H9 (cell line): ENCODE measurements at regions not wholly inside any gene's neighbourhood (a gene's known extent, or its start where the extent isn't known, plus 50 kb on each side); places are given as distances from the start of the nearest gene placed in this dataset.

Experiments used
- DNase-seq: peaks from one replicate; pipeline ENCODE4 v3.0.0-alpha.2; 2017
- H2AFZ ChIP-seq: one replicate; pipeline ENCODE4 v1.6.1; 2013; ENCODE audit warnings: mild to moderate bottlenecking, low read length, control low read depth, moderate library complexity
- H2AK5ac ChIP-seq: 2 replicates; pipeline ENCODE4 v1.6.1; 2013; ENCODE audit warnings: low read length, control low read depth, mixed read lengths; ENCODE audit not compliant: insufficient read length
- H2BK120ac ChIP-seq: one replicate; pipeline ENCODE4 v1.6.1; 2013; ENCODE audit warnings: low read depth, mild to moderate bottlenecking, low read length, control low read depth, inconsistent platforms; ENCODE audit not compliant: poor library complexity, severe bottlenecking
- H2BK12ac ChIP-seq: 2 replicates; pipeline ENCODE4 v1.6.1; 2013; ENCODE audit warnings: low read length, control low read depth, mixed read lengths, low read depth; ENCODE audit not compliant: insufficient read length
- H2BK15ac ChIP-seq: 2 replicates; pipeline ENCODE4 v1.6.1; 2013; ENCODE audit warnings: low read depth, low read length, control low read depth
- H2BK20ac ChIP-seq: one replicate; pipeline ENCODE4 v1.6.1; 2013; ENCODE audit warnings: low read depth, mild to moderate bottlenecking, low read length, control low read depth, inconsistent platforms; ENCODE audit not compliant: poor library complexity, severe bottlenecking
- H2BK5ac ChIP-seq: 2 replicates; pipeline ENCODE4 v1.6.1; 2013; ENCODE audit warnings: low read length, control low read depth, mixed read lengths; ENCODE audit not compliant: insufficient read length
- H3K14ac ChIP-seq: 2 replicates; pipeline ENCODE4 v1.6.1; 2013; ENCODE audit warnings: low read length, control low read depth; ENCODE audit not compliant: insufficient read depth
- H3K18ac ChIP-seq: 2 replicates; pipeline ENCODE4 v1.6.1; 2013; ENCODE audit warnings: low read depth, mild to moderate bottlenecking, mixed read lengths, low read length, control low read depth; ENCODE audit not compliant: insufficient read length
- H3K23ac ChIP-seq: 2 replicates; pipeline ENCODE4 v1.6.1; 2013; ENCODE audit warnings: low read length, control low read depth, mixed read lengths, low read depth; ENCODE audit not compliant: insufficient read length
- H3K23me2 ChIP-seq: 2 replicates; pipeline ENCODE4 v1.6.1; 2013; ENCODE audit warnings: low read depth, mild to moderate bottlenecking, mixed read lengths, low read length, control low read depth; ENCODE audit not compliant: insufficient read length, poor library complexity, severe bottlenecking
- H3K27ac ChIP-seq: 2 replicates; pipeline ENCODE4 v1.5.1; 2013; ENCODE audit warnings: low read length, control low read depth, mixed read lengths, low read depth; ENCODE audit not compliant: insufficient read length
- H3K27me3 ChIP-seq: 2 replicates; pipeline ENCODE4 v1.6.1; 2013; ENCODE audit warnings: low read length, control low read depth, inconsistent platforms; ENCODE audit not compliant: insufficient read depth
- H3K4ac ChIP-seq: 2 replicates; pipeline ENCODE4 v1.6.1; 2013; ENCODE audit warnings: low read depth, mild to moderate bottlenecking, control low read depth, inconsistent platforms, low read length, moderate library complexity
- H3K4me1 ChIP-seq: 2 replicates; pipeline ENCODE4 v1.6.1; 2013; ENCODE audit warnings: low read length, control low read depth, inconsistent platforms; ENCODE audit not compliant: insufficient read depth
- H3K4me2 ChIP-seq: 2 replicates; pipeline ENCODE4 v1.6.1; 2013; ENCODE audit warnings: low read length, control low read depth, mixed read lengths; ENCODE audit not compliant: insufficient read length, insufficient read depth
- H3K56ac ChIP-seq: 2 replicates; pipeline ENCODE4 v1.6.1; 2013; ENCODE audit warnings: low read depth, mild to moderate bottlenecking, mixed read lengths, low read length, control low read depth; ENCODE audit not compliant: insufficient read length
- H3K79me1 ChIP-seq: 2 replicates; pipeline ENCODE4 v1.6.1; 2013; ENCODE audit warnings: low read depth, mild to moderate bottlenecking, moderate library complexity, low read length, control low read depth, inconsistent platforms; ENCODE audit not compliant: insufficient read depth, poor library complexity, severe bottlenecking
- H3K79me2 ChIP-seq: 2 replicates; pipeline ENCODE4 v1.6.1; 2013; ENCODE audit warnings: low read length, control low read depth, inconsistent platforms; ENCODE audit not compliant: insufficient read depth
- H3K9ac ChIP-seq: 2 replicates; pipeline ENCODE4 v1.6.1; 2013; ENCODE audit warnings: low read length, control low read depth, mixed read lengths; ENCODE audit not compliant: insufficient read length; ENCODE audit errors: extremely low read depth
- H3K9me3 ChIP-seq: one replicate; pipeline ENCODE4 v1.6.1; 2013; ENCODE audit warnings: low read depth, low read length, inconsistent platforms; ENCODE audit not compliant: control insufficient read depth
- H3T11ph ChIP-seq: one replicate; pipeline ENCODE4 v1.6.1; 2013; ENCODE audit warnings: mild to moderate bottlenecking, low read length, control low read depth, inconsistent platforms
- H4K20me1 ChIP-seq: one replicate; pipeline ENCODE4 v1.6.1; 2013; ENCODE audit not compliant: control insufficient read depth, insufficient read length, insufficient read depth
- H4K5ac ChIP-seq: 2 replicates; pipeline ENCODE4 v1.6.1; 2013; ENCODE audit warnings: low read depth, mild to moderate bottlenecking, mixed read lengths, low read length, control low read depth; ENCODE audit not compliant: insufficient read length
- H4K8ac ChIP-seq: replicated peaks from 2 replicates; pipeline ENCODE4 v1.6.1; 2013; ENCODE audit warnings: low read length, control low read depth, mixed read lengths, low read depth; ENCODE audit not compliant: insufficient read length
- H4K91ac ChIP-seq: 2 replicates; pipeline ENCODE4 v1.6.1; 2013; ENCODE audit warnings: low read depth, mild to moderate bottlenecking, moderate library complexity, mixed read lengths, low read length, control low read depth; ENCODE audit not compliant: insufficient read length
- H3K27ac Mint-ChIP-seq, 3 experiments: 2 replicates in 2 of 3; 3 replicates in 1 of 3; pipeline ENCODE4 v1.8.0; 2020 to 2021; ENCODE audit warnings: mixed read lengths in 3 of 3, mild to moderate bottlenecking in 1 of 3, moderate library complexity in 1 of 3
- H3K27me3 Mint-ChIP-seq: 2 replicates; pipeline ENCODE4 v1.8.0; 2021; ENCODE audit warnings: low read depth, mild to moderate bottlenecking, moderate library complexity, mixed read lengths
- H3K36me3 Mint-ChIP-seq, 3 experiments: 2 replicates in 2 of 3; 3 replicates in 1 of 3; pipeline ENCODE4 v1.8.0; 2020 to 2021; ENCODE audit warnings: low read depth in 3 of 3, mixed read lengths in 3 of 3; ENCODE audit not compliant: insufficient read depth in 1 of 3
- H3K4me1 Mint-ChIP-seq, 2 experiments: 2 replicates each; pipeline ENCODE4 v1.8.0; 2020; ENCODE audit warnings: mixed read lengths in 2 of 2
- H3K4me3 Mint-ChIP-seq, 2 experiments: 2 replicates in 1 of 2; 3 replicates in 1 of 2; pipeline ENCODE4 v1.8.0; 2020 to 2021; ENCODE audit warnings: mild to moderate bottlenecking in 2 of 2, mixed read lengths in 2 of 2, moderate library complexity in 1 of 2
- H3K9me3 Mint-ChIP-seq, 2 experiments: 2 replicates in 1 of 2; 3 replicates in 1 of 2; pipeline ENCODE4 v1.8.0; 2020; ENCODE audit warnings: mild to moderate bottlenecking in 2 of 2, mixed read lengths in 2 of 2, moderate library complexity in 1 of 2
- CTCF ChIP-seq: fragments of 200-600 bp; sonication (generic); conservative IDR thresholded peaks from 3 replicates; pipeline ENCODE4 v1.8.0; 2021; ENCODE audit warnings: antibody characterized with exemption, mild to moderate bottlenecking
- WGBS: extraction: QIAGEN DNeasy Blood & Tissue Kit; methylation state at CpG from one replicate; pipeline ENCODE4 v1.1.7; 2013; ENCODE audit warnings: missing lambda C conversion rate, low lambda C conversion rate, mixed read lengths; ENCODE audit not compliant: insufficient read length; ENCODE audit errors: extremely low coverage; 5-methylcytosine and 5-hydroxymethylcytosine counted together

GRCh38 chr15:93563218-93563617 is 474.2 kb upstream of the RGMA start:
- no peak overlapping the region for H3K4me3 Mint-ChIP-seq
- no peak overlapping the region for H3K27ac ChIP-seq
- H2BK5ac ChIP-seq = no peak overlapping the region
- no peaks in the 10 kb centered on the region for H4K20me1 ChIP-seq
- WGBS = no CpG with 5 or more reads among the region's 8 CpGs
- no peaks in the 10 kb centered on the region for H3K79me2 ChIP-seq
- H2BK20ac ChIP-seq = no peak overlapping the region
- H3K23ac ChIP-seq = no peak overlapping the region
- TF ChIP-seq CTCF = no peak
- no peaks in the 10 kb centered on the region for H3K79me1 ChIP-seq
- H3K27me3 ChIP-seq = no peaks in the 10 kb centered on the region
- H3K14ac ChIP-seq = 0 out of 2 replicates have a peak overlapping the region, but pooled peaks have one; percentile 24
- H3K27me3 Mint-ChIP-seq = no peaks in the 10 kb centered on the region
- H3T11ph ChIP-seq = no peak overlapping the region
- H4K5ac ChIP-seq = no peak overlapping the region
- no peak overlapping the region for H3K4me2 ChIP-seq
- no peak overlapping the region for H4K91ac ChIP-seq
- H3K18ac ChIP-seq = no peak overlapping the region
- H3K4ac ChIP-seq = no peak overlapping the region
- no peak overlapping the region for H2BK120ac ChIP-seq
- no peak overlapping the region for H3K27ac Mint-ChIP-seq
- no peaks in the 10 kb centered on the region for H3K23me2 ChIP-seq
- no peak for DNase-seq
- H3K9me3 Mint-ChIP-seq = no peaks in the 10 kb centered on the region; a peak in 1 of 5 replicates
- H2AFZ ChIP-seq = no peak overlapping the region
- H2AK5ac ChIP-seq = no peak overlapping the region
- H2BK15ac ChIP-seq = no peak overlapping the region
- peaks cover 6% of the 10 kb centered on the region; the same call in 1 of the 2 replicates for H3K4me1 ChIP-seq
- H2BK12ac ChIP-seq = no peak overlapping the region
- no peaks in the 10 kb centered on the region for H3K36me3 Mint-ChIP-seq
- H3K9ac ChIP-seq = no peak overlapping the region
- H3K4me1 Mint-ChIP-seq = peaks cover 9 to 14% of the 10 kb centered on the region in 2 experiments
- H4K8ac ChIP-seq = no peak overlapping the region
- no peak overlapping the region for H3K56ac ChIP-seq
- H3K9me3 ChIP-seq = no peaks in the 10 kb centered on the region
